ENCODE measurements at regions not wholly inside any gene's neighbourhood (a gene's known extent, or its start where the extent isn't known, plus 50 kb on each side); places are given as distances from the start of the nearest gene placed in this dataset.
"Not testable (repeated sequence)": the region's sequence is repeated elsewhere in the genome, so short reads cannot be mapped to it uniquely, and the experiment has no call there.

- Histone ChIP-seq H3K9me3 (no peaks in the 10 kb centered on the region), H3K4me1 (no peaks in the 10 kb centered on the region), H3K27me3 (no peaks in the 10 kb centered on the region), H3K4me3 (ENCODE audit: low read depth, low read length) (no peak overlapping the region), H3K36me3 (no peaks in the 10 kb centered on the region)
- no peak for TF ChIP-seq CTCF (IDR thresholded peaks at IDR 0.05; ENCODE audit: low read depth, low read length)
- DNase-seq: no peak
Measured at GRCh38 chr15:87653646-87654045, 602.9 kb downstream of the NTRK3 start.

DNA sequence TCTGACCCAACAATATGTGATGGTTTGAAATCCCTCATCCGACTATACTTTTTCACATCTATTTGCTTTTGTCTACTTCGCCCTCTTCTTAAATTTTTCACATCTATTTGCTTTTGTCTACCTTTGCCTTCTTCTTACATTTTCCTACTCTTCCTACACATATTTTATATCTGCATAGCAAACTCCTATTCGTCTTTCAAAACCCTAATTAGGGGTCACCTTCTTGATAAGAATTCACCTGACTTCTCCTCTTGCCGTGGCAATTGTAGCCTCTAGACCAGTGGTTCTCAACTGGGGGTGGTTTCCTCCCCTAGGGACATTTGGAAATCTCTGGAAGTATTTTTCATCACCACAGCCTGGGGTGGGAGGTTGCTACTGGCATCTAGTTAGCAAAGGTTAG, 607.4 kb downstream of the NTRK3 start:
- Histone ChIP-seq H3K9me3 (no peaks in the 10 kb centered on the region), H3K27me3 (no peaks in the 10 kb centered on the region), H3K4me3 (ENCODE audit: low read depth, low read length) (no peak overlapping the region), H3K4me1 (no peaks in the 10 kb centered on the region), H3K36me3 (no peaks in the 10 kb centered on the region)
- no peak for TF ChIP-seq CTCF (IDR thresholded peaks at IDR 0.05; ENCODE audit: low read depth, low read length)
- no peak for DNase-seq

DNA sequence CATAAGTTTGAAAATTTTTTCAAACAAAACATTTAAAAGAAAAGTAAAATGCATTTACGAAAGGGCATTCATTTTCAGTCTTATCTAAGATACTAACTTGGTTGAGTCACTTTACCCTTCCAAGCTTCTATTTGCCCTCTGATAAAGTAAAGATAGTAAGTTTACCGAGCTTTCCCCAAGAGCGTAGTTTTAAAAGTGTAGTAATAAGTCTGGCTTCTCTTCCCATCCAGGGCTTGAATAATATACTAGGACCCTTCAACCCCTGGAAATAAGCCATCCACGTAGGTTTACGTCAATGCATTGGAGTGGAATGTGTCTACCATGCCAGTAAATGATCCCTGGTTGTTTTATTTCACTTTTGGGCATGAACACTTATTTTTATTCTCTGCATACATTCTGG, 608.3 kb downstream of the NTRK3 start:
- Histone ChIP-seq H3K9me3 (no peaks in the 10 kb centered on the region), H3K4me3 (ENCODE audit: low read depth, low read length) (no peak overlapping the region)
- TF ChIP-seq CTCF (IDR thresholded peaks at IDR 0.05; ENCODE audit: low read depth, low read length): no peak

DNA sequence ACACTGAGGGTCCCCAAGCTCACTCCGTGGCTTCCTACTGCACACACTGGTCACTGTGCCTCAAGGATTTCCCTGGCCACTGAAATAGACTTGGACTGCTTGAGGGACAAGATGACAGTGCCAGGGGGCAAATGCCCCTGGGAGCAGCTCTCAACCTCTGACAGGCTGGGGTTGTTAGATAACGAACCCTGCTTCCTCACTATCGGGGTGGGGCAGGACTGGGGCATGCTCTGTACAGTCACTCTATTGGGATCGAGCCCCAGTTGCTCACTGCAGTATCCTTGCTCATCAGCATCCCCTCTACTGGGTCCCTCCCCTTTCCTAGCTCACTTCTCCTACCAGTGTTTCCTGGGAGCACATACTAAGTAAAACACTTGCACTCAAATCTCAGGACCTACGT, 610.8 kb downstream of the NTRK3 start:
- Histone ChIP-seq H3K4me3 (ENCODE audit: low read depth, low read length) (no peak overlapping the region), H3K27me3 (no peaks in the 10 kb centered on the region), H3K4me1 (no peaks in the 10 kb centered on the region), H3K36me3 (no peaks in the 10 kb centered on the region), H3K9me3 (no peaks in the 10 kb centered on the region)
- DNase-seq: no peak
- no peak for TF ChIP-seq CTCF (IDR thresholded peaks at IDR 0.05; ENCODE audit: low read depth, low read length)

More for the DNA sequence above, 608.3 kb downstream of the NTRK3 start:
- no peaks in the 10 kb centered on the region for H3K27me3 ChIP-seq
- no peak for DNase-seq
- H3K4me1 ChIP-seq: no peaks in the 10 kb centered on the region
- H3K36me3 ChIP-seq: no peaks in the 10 kb centered on the region

DNA sequence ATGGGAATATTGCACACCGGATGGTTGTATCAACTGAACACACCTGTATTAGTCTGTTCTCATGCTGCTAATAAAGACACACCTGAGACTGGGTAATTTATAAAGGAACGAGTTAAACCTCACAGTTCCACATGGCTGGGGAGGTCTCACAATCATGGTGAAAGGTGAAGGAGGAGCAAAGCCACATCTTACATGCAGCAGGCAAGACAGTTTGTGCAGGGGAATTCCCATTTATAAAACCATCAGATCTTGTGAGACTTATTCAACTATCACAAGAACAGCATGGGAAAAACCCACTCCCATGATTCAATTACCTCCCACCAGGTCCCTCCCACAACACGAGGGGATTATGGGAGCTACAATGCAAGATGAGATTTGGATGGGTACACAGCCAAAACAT, 613.5 kb downstream of the NTRK3 start:
- not testable (repeated sequence) for H3K9me3 ChIP-seq; H3K36me3 ChIP-seq; H3K27me3 ChIP-seq; DNase-seq; H3K4me3 ChIP-seq (ENCODE audit: low read depth, low read length)
- H3K4me1 ChIP-seq: peaks cover 12% of the 10 kb centered on the region

GRCh38 chr15:87639305-87640011, 617.1 kb downstream of the NTRK3 start:
- H3K9me3 ChIP-seq: no peaks in the 10 kb centered on the region
- no peak for TF ChIP-seq CTCF (IDR thresholded peaks at IDR 0.05; ENCODE audit: low read depth, low read length)

More at GRCh38 chr15:87639305-87640011, 617.1 kb downstream of the NTRK3 start:
- Histone ChIP-seq H3K4me1 (peaks cover 12% of the 10 kb centered on the region), H3K36me3 (no peaks in the 10 kb centered on the region), H3K4me3 (ENCODE audit: low read depth, low read length) (no peak overlapping the region), H3K27me3 (no peaks in the 10 kb centered on the region)
- DNase-seq: peak; percentile 27

Data from BE2C (cell line).